GM20000 (cell line): ENCODE measurements at regions not wholly inside any gene's neighbourhood (a gene's known extent, or its start where the extent isn't known, plus 50 kb on each side); places are given as distances from the start of the nearest gene placed in this dataset.

Experiments used
- DNase-seq: peaks from one replicate; pipeline ENCODE4 v3.0.0; 2012; ENCODE audit warnings: low spot score
- TF ChIP-seq, protein P1 (sequence below): IDR thresholded peaks from 2 replicates; pipeline ENCODE4 v1.5.1; 2012; ENCODE audit warnings: mild to moderate bottlenecking, control low read depth; ENCODE audit errors: extremely low read depth, missing control alignments

DNA sequence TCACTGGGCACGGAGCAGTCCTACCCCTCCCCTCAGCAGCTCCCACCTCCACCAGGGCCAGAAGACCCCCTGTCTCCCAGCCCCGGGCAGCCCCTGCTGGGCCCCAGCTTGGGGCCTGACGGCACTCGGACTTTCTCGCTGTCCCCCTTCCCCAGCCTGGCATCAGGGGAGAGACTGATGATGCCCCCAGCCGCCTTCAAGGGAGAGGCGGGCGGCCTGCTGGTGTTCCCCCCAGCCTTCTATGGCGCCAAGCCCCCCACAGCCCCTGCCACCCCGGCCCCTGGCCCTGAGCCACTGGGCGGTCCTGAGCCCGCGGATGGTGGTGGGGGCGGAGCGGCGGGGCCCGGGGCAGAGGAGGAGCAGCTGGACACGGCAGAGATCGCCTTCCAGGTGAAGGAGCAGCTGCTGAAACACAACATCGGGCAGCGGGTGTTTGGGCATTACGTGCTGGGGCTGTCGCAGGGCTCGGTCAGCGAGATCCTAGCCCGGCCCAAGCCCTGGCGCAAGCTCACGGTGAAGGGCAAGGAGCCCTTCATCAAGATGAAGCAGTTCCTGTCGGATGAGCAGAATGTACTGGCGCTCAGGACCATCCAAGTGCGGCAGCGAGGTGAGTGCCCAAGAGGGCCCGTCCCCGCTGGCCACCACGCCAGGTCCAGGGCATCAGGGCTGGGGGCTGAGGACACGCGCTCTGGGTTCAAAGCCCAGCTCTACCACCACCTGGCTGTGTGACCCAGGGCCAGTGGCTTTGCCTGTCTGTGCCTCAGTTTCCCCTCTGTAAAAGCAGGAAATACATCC is 58.6 kb downstream of the PHETA1 start:
- no peak for DNase-seq
- TF ChIP-seq, protein P1, sequence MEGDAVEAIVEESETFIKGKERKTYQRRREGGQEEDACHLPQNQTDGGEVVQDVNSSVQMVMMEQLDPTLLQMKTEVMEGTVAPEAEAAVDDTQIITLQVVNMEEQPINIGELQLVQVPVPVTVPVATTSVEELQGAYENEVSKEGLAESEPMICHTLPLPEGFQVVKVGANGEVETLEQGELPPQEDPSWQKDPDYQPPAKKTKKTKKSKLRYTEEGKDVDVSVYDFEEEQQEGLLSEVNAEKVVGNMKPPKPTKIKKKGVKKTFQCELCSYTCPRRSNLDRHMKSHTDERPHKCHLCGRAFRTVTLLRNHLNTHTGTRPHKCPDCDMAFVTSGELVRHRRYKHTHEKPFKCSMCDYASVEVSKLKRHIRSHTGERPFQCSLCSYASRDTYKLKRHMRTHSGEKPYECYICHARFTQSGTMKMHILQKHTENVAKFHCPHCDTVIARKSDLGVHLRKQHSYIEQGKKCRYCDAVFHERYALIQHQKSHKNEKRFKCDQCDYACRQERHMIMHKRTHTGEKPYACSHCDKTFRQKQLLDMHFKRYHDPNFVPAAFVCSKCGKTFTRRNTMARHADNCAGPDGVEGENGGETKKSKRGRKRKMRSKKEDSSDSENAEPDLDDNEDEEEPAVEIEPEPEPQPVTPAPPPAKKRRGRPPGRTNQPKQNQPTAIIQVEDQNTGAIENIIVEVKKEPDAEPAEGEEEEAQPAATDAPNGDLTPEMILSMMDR, result no peak

DNA sequence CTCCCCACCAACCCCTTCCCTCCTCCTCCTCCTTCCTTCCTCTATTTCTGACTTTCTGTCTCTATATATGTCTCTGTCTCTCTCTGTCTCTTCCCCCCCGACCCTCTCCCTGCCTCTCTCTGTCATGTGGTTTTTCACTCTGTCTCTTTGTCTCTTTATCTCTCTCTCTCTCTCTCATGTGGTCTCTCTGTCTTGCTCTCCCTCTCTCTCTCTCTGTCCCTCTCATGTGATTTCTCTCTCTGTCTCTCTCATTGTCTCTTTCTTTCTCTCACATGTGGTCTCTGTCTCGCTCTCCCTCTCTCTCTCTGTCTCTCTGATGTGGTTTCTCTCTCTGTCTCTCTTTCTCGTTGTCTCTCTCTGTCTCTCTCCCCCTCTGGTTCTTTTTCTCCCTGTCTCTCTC is 59.3 kb downstream of the PHETA1 start:
- TF ChIP-seq, protein P1, result no peak
- no peak for DNase-seq

DNA sequence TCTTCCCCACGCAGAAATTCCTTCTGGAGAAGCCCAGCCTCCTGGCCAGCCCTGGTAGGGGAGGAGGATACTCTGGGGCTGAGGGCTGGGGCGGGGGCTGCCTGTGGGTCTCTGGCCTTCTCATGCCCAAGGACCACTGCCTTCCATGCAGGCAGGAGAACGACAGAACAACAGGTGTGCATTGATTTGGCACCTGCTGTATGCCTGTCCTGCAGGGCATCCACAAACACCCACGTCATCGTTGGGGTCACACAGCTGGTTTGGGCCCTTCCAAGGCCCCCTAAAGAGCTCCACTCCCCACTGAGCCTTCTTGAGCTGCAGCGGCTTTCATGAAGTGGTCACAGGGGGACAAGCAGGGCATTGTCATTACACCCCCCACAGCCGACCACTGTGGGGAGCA is 60.4 kb downstream of the PHETA1 start:
- TF ChIP-seq, protein P1, result no peak
- no peak for DNase-seq

DNA sequence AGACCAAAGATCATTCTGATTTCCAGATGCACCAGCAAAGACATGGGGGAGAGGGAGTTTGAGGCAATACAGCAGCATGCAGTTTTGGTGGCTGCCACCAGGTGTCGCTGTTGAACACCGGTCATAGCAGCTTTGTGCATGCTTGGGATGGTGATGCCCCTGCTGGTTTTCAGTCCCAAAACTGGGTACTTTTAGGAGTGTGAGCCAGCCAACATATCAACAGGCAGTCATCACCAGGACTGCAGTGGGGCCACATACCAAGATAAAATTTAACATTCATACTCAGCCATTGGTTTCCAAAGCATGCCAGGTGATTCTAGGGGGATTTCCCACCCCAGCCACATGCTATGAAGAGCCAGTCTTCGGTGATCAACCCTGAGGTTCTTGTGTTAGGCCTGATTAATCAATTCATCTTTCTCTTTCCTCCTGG is 64.2 kb downstream of the PHETA1 start:
- TF ChIP-seq, protein P1, result peak; percentile 50
- no peak for DNase-seq

DNA sequence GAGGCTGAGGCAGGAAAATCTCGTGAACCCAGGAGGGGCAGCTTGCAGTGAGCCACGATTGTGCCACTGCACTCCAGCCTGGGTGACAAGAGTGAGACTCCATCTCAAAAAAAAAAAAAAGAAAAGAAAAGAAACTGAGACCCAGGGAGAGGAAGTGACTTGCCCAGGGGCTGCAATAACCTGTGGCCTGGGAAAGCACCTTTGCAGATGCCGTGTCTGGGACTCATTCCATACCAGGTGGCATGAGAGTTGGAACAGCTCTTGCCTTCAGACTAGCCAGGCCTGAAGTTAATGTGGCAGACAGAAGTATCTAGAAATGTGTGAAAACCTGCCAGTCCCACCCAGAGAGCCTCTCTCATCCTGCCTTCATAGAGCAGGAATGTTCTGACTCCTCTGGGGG is 65.4 kb downstream of the PHETA1 start:
- TF ChIP-seq, protein P1, result no peak
- DNase-seq, result no peak

DNA sequence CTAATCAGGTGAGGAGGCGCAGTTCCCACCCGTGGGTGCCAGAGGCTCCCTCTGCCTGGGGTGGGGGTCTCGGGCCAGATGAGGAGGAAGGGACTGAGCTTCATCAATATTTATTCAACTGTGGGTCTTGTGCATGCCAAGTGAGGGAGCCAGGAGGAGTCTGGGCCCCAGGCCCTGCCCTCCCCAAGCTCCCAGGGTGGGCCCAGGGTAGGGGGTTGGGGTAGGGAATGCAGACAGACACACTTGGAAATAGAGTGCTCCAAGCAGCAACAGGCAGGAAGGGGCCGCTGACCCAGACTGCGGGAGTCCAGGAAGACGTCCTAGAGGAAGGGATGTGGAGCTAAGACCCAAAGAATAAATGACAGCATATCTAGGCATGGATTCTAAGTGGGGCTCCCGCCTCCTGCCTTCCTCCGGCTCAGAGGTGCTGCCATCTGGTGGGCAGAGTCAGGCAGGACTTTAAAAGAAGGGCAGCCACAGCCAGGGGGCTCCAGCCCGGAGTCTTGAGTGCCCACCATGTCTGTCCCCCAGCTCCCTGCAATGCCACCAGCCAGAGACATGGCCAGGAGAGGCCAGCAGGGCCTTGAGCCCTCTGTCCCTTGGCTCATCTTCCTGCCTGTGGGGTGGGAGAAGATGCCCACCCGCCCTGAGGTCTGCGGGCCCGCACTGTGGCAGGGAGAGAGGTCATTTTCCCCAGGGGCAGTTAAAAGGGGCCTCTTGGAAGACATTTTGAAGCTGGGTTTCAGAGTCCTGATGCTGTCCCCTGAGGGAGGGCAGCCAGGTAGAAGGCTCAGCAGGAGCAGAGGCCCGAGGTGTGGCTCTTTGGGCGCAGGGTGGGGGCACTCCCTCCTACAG is 70.1 kb downstream of the PHETA1 start:
- TF ChIP-seq, protein P1, result peak; percentile 87
- DNase-seq, result peak; percentile 75

DNA sequence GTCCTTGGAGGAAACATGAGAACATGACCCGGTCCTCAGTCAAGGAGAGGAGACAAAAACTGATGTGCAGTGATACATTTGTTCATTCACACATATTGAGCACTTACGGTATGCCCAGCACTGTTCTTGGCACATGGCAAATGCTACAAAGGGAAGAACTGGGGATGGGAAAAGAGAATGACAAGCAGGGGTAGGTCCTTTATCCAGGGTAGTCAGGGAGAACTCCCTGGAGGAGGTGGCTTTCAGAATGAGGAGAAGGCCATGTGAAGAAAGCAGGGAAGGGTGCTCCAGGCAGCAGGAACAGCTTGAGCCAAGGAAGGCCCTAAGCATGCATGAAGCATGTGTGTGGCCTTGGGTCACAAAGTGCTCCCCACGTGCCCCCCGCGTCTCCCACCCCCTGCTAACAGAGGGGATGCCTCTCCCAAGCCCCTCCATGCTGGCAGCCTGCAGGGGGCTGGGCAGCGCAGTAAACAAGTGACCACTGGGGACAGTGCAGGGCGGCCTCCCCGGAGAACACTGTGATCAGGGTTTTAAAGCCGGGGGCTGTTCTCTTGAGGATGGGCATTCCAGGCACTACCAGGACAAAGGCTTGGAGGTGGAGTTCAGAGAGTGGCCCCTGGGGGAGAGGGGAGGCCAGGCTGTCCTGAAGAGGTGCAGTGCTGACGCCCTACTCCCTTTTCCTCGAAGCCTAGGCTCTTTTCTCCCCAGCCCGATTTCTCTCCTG is 71.0 kb downstream of the PHETA1 start:
- DNase-seq, result no peak
- TF ChIP-seq, protein P1, result no peak
